ENCODE measurements at regions not wholly inside any gene's neighbourhood (a gene's known extent, or its start where the extent isn't known, plus 50 kb on each side); places are given as distances from the start of the nearest gene placed in this dataset.

- TF ChIP-seq CTCF (IDR thresholded peaks at IDR 0.05) = no peak
- no peak for TF ChIP-seq POLR2A (IDR thresholded peaks at IDR 0.05)
These were observed 236.8 kb upstream of the UBE2E2 start for GRCh38 chr3:22966349-22966748.
